Ishikawa (cell line): ENCODE measurements at regions not wholly inside any gene's neighbourhood (a gene's known extent, or its start where the extent isn't known, plus 50 kb on each side); places are given as distances from the start of the nearest gene placed in this dataset.

Source experiments
- EP300 ChIP-seq: IDR thresholded peaks from 2 replicates; pipeline ENCODE4 v1.6.1; 2012; ENCODE audit warnings: borderline replicate concordance
- FOXM1 ChIP-seq: IDR thresholded peaks from 2 replicates; pipeline ENCODE4 v1.6.1; 2012; ENCODE audit warnings: low read depth, borderline replicate concordance
- MAX ChIP-seq: IDR thresholded peaks from 2 replicates; pipeline ENCODE4 v1.6.1; 2012
- RAD21 ChIP-seq: IDR thresholded peaks from 2 replicates; pipeline ENCODE4 v1.6.1; 2012; ENCODE audit warnings: low read depth
- TCF12 ChIP-seq: IDR thresholded peaks from 2 replicates; pipeline ENCODE4 v1.6.1; 2012; ENCODE audit warnings: low read depth

DNA sequence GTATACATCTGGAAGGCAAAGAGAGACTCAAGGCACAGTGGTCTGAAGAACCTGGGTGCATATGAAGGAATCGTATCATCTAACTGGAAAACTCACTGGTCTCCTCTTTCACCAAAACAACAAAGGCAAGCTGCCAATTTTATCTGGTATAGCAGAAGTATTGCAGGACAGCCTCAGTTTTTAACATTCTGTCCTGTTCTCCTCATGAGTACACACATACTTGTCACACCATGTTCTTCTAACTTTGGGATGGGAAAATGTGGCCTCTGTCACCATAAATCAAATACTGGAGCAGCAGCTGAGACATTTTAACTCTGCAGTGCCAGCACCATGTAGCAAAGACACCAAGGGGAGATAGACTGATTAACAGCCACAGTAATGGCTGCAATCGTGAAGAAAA, 199.1 kb upstream of the CNR1 start:
- TF ChIP-seq FOXM1 (no peak), EP300 (no peak), MAX (no peak), TCF12 (no peak), RAD21 (no peak)
